GM21576 (cell line): ENCODE measurements at regions not wholly inside any gene's neighbourhood (a gene's known extent, or its start where the extent isn't known, plus 50 kb on each side); places are given as distances from the start of the nearest gene placed in this dataset.
A peak's percentile ranks its signal among the peaks of the same experiment; 100 is the strongest.

Experiments used
- ATAC-seq: cut with Tn5 transposase; IDR thresholded peaks from one replicate; pipeline ENCODE4 v1.9.1; 2021; ENCODE audit warnings: mild to moderate bottlenecking, moderate library complexity; ENCODE audit not compliant: unreplicated experiment

DNA sequence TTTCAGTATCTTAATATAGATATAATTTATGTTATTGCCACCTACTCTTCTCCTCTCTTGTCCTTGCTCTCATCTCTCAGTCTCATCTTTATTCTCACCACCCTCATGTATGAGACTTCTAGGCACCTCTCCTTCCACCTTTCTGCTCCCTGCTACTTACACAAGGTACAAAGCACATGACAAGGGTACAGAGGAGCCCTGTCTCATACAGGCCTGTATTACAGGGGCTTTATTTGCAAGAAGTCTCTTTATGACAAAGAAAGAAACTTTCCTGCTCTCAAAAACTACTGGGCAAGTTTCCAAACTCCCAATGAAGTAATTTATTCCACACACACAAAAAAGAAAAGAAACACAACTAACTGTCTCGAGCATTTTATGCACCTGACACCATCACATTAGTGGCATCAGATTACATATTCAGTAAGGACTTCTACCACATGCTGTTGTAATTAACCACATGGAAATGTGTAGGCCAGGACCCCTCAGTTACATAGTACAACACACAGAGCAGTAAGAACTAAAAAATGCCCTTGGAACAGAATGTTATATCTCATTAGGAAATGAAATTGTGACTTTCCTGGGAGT is 253.1 kb downstream of the FZD1 start:
- ATAC-seq, result no peak

DNA sequence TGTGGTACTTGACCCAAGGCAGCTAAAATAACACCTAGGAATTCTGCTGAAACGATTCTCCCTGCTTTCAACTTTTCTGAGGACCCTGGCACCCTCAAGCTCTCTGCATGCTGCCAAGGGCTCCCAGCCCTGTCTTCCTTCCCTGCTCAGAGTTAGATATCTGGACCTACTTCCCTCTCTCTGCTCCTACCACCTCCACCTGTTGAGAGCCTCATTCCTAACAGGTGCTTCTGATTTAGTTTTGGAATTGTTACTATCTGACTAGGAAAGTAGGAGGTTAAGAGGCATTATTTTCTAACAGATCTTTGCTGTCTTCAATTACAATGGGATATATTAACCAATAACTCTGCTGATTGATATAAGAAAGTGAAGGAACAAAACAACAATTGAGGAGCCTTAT is 253.8 kb downstream of the FZD1 start:
- no peak for ATAC-seq

DNA sequence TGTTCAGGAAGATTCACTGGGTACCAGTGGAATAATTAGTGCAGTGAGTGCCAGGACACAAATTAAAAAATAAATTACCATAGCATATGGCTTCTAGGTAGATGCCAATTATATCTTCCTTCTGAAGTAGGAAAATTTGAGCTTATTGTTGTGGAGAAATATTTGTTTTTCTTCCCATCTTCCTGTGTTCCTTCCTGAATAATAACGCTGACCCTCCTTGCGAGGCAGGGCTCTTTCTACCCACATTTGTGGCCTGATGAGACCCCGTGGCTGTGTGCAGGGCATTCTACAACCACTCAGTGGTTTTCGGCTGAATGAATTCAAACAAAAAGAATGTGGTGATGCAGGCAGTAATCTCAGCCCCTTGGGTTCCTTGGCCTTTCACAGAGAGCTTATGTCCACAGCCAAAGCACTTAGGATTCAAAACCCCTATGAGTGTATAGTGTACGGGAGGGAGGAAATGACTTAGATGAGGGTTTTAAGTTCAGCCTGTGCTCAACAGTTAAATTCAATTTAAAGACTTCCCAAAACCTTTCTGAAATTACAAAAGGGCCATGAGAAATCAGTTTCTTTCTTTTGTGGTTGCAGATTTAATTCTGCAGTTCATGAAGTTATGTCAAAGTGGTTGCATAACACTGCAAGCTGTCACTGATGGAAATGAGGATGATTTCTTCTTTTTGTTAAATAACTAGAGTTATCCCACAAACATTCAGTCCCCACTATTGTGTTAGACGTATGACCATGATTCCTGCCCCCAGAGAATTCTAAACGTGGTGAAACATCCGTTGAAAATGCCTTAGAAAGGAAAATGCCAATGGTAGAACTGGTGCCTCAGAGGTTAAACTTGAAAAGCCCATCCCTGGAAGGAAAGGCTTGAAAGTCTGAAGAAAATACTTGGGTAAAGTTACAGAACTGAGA is 255.3 kb downstream of the FZD1 start:
- no peak for ATAC-seq

DNA sequence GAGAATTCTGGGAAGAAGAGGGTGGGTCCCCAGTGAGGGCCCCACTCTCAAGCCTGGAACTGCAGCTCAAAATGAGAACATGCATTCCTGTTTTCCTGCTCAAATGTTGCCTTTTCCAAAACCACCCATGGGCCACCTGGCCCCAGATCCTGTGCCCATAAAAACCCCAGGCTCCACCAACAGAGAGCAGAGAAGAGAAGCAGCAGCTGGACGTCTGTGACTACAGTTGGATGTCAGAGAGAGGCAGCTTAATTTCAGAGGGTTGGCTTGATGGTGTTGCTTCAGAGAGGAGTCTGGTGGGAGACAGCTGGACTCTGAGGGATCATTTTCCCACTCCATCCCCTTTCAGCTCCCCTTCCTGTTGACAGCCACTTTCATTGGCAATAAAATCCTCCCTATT is 256.4 kb downstream of the FZD1 start:
- no peak for ATAC-seq

DNA sequence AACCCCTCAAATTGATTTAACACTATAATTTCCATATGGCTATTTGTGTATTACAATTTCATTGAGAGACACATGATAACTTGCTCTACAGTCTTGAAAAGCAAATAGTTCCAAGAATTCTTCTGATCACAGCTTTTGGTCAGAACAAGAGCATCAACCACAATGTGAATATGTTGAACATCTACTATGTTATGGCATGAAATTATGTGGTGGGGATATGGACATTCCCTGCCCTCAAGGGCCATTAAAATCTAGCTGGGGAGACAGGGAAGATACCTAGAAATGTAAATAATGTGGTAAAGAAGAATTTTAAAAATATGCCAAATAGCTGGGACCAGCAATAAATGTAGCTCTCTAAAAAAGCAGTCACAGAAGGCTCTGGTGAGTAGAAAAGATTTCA is 262.2 kb downstream of the FZD1 start:
- ATAC-seq, result no peak

DNA sequence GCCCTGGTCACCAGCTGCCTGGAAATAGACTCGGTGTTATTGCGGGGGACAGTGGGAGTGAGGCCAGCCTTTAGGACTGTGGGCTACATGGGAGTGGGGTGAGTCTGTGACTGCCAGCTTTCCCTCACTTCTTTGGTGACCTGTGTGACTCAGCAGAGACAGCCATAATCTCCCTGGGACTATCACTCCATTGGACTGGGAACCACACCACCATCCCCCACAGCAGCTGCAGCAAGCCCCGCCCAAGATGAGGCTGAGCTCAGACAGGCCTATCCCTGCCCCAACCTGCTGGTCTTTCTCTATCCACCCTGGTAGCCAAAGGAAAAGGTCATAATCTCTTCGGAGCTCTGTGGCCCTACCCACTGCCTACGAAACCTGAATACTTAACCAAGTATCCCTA is 263.2 kb downstream of the FZD1 start:
- no peak for ATAC-seq

DNA sequence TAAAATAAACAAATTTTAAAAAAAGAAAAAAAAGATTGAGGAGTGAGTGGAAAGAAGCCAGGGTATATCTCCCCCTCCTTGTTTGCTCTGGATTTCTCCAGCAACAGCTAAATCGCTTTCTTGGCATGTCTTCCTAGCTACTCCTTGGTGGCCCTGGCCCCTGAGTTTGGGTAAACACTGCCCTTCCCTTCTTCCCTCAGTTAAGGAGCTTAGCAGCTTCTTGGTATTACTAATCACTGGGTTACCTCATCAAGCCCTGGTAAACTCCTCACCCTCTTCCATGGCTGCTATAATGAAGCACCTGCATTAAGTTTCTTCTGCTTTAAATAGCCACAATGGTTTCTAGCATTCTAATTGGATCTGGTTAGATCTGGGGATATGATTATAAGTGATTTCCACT is 269.8 kb downstream of the FZD1 start:
- ATAC-seq, result no peak

DNA sequence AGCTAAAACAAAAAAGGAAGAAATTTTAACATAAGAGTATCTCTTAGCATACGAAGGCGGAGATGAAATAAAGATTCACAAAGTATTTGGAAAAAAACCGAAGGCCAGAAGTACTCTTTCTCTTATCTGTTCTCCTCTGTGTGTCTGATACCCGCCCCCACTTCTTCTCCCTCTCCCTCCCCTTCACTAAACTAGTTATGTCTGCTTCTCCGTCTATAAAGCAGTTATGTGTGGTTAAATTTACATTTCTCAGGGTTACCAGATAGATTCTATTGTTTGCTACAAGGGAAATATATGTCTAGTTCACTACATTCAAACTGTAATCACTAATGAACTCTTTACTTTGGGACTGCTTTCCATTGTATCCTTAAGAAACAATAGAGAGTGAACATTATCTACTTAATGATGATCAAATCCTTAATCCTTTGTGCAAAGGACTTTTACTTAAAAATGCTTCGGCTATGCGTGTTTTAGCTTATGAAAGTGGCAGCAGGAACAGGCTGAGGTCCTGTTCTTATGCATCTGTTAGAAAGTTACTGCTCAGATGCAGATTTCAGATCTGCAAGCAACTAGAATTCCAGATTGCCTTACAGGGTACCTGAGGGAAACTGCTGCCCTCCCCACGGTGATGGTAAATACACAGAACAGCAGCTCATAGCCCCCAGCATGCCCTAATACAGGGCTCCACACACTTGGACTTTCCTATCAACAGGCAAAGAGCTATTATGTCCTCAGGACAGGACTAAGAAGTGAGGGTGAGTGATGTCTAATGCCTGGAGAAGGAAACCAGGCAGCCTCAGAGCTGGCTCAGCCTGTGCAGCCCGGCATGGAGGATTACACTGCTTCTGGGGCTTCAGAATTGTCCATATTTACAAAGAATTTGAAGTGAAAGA is 273.3 kb downstream of the FZD1 start:
- no peak for ATAC-seq

DNA sequence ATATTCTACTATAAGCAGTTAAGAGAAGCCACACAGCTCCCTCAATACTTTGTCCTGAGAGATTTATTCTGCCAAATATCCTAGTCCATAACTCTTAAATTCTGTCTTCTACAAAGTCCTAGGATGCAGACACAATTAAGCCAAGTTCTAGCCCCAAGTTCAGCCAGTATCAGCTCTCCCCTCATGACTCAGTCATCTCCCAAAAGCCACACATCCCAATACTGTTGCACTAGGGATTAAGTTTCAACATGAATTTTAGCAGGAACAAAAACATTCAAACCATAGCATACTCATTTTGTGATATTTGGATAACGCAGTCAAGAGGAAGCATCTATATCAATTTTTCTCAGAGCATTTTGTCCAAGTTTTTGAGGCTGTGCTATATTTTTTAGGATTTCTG is 277.4 kb downstream of the FZD1 start:
- ATAC-seq, result no peak

DNA sequence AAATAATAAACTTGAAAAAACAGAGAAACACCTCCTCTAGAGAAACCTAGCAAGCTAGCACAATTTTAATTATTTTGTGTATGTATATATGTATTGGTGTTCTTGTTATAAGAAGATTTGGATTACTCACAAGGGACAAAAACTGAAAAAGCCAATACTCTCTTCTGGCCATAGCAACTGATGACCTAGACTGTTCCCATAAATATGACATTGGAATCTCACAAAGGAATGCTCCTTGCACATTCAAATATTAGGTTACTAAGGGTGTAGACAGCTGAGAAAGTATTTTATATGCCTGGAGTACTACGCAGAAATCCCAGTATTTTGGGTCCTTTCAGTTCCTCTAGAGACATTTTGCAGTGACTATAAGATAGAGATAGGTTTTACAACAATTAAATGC is 279.4 kb downstream of the FZD1 start:
- no peak for ATAC-seq

DNA sequence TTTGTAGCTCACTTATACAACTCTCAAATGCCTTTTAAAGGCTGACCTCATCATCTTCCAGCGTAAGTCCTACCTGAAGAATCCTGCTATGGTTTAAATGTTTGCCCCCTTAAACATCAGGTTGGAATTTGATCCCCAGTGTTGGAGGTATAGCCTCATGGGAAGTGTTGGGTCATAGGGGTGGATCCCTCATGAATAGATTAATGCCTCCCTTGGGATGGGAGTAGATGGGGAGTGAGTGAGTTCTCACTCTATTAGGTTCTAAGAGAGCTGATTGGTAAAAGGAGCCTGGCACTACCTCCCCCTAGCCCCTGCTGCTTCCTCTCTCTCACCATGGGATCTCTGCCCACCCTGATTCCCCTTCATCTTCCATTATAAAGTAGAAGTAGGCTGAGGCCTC is 285.6 kb downstream of the FZD1 start:
- ATAC-seq, result no peak

DNA sequence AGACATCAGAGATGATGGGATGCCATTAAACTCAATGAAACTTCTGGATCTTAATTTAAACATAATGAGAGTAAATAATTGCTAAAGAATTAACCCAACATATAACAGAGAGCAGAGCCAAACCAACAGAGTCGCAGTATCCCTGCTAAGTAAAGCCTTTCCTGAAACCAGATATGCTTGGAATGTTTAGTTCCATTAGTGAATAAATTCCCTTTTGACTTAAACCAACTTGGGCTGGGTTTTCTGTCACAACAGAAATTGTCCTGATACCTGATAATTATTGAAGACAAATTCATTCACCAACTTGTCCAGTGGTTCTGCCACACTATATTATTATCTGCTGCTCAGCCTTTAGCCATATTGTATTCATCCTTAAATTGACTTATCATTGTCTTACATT is 286.7 kb downstream of the FZD1 start:
- no peak for ATAC-seq

DNA sequence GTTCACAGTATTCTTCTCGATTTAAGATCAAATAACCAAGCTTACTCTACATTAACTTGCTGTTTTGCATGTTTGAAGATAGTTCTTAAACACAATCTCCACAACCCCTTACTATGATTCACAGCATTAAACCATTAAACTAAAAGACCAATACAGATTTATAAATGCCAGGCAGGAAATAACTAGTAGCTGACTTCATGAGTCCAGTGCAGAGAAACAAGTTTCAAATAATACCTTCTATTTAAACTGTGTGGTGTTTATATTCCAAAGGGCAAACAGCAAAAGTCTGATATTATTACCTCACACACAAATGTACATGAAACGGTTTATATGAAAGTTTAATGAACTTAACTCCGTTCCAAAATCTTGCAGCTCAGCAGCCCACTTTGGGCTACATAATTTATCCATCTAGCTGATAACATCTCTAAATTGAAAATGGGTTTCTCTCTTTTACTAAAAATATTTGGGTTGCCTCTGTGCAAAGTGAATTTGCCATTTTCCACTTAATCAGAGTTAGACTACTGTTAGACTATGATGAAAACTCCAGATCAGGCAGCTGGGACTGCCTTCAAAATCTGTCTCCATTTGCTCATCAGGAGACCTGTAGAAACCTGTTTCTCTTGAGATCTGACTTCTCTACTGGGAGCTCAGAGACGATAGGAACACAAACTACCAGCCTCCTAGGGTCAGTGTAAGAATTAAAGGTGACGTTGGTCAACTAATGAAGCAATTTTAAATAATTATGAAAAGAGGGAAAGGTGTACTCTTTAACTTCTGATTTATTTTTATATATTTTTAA is 287.3 kb downstream of the FZD1 start:
- ATAC-seq, result no peak

DNA sequence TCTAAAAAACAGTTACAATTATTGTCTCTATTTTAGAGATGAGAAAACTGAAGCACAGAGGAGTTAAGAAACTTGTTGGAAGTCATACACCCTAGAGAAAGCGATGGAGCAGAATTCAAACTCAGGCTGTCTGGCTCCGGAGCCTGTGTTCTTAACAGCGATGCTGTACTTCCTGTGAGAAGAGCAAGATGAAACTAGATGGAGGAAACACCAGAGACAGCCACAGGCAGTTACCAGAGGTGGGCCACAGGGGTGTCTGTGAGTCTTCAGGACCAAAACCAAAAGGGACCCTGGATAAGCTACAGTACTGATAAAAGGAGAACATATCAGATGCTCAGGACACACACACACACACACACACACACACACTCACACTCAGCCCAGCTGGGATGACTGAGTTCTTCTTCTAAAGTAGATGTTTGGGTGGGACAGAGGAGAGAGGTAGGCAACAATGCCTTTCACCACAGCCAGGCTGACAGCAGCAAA is 289.2 kb downstream of the FZD1 start:
- ATAC-seq, result no peak

DNA sequence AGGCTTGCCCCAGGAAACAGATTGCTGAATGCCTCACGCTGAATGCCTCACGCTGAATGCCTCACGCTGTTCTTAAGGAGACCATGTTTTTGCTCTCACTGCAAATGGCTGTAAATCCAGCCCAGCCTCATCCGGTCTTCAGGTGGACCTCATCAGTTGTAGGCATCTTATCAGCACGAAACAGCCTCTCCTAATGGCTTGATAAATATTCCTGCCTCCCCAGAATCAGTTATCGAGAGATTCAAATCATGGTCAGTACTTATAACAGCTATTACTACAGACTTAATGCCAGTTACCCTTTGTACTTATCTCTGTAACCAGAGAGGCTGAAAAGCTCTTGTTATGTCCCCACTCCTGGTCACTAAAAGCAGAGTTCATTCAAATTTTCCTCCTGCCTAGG is 290.6 kb downstream of the FZD1 start:
- ATAC-seq, result no peak

DNA sequence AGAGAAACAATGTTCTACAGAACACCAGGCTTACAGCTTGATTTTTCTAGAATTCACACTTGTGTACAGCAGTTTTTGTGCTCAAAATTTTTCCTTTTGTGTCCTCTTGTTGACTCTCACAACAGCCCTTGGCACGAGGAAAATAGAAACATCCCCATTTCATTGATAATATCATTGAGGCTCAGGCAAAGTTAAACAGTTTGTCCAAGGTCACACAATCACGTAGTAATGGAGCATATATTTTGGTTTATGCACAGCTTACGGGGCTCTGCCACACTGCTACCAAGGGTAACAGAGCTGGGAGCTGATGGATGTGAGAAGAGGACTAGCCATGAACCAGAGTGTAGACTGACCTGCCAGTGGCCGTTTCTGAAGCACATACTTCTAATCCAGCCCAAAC is 292.0 kb downstream of the FZD1 start:
- ATAC-seq, result no peak

DNA sequence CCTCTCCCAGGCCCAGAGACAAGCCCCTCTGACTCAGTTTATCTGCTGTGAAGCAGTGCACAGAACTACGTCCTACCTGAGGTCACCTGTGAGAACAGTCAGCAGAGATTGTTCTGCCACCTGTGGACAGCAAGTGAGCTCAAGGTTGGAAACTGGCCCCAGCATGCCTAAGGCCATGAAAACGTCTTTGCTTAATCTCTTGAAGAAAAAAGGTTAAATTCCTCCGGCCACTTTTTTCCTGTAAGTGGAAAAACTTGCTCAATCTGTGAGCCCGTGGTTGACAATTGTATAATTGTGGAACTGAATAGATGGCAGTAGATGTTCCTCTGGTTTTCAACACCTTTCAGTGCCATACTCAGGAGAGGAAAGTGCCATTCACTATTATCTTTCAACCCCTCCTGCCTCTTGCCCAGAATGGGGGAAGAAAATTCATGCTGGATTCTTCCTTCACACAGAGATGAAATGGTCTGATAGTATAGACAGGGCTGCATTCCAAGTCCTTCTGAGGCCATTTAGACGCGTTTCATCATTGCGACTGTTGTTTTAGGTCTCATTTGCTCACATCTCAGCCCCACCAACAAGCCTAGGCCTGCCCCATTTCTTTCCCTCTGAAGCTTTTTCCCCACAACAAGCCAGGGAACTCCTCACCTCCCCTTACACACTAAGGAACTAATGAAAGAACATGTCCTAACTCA is 292.9 kb downstream of the FZD1 start:
- no peak for ATAC-seq

DNA sequence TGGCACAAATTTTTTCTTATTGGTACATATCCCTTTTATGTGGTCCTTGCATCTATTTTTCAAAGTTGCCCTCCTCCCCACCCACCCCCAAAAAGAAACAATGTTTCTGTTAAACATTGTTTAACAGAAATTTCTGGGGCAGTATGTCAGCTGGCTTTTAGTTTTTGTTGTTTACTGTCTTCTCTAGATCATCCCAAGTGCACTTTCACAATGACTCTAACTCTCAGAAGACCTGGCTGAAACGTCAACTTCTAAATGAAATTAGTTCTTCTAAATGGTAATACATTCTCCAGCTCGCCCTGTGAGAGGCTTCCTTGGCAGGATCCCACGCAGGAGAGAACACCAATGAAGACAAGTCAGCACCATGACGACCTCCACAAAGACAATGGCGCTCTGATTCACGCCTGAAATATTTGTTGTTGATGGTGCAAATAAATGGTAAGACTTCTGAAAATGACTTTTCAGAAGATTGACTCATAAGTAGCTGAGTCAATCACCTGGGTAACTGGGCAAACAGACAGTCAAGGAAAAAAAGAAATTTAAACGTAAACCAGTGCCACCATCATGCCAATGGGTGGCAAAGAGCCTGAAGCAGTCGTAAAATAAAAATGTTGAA is 293.7 kb downstream of the FZD1 start:
- peak; percentile 81 for ATAC-seq

DNA sequence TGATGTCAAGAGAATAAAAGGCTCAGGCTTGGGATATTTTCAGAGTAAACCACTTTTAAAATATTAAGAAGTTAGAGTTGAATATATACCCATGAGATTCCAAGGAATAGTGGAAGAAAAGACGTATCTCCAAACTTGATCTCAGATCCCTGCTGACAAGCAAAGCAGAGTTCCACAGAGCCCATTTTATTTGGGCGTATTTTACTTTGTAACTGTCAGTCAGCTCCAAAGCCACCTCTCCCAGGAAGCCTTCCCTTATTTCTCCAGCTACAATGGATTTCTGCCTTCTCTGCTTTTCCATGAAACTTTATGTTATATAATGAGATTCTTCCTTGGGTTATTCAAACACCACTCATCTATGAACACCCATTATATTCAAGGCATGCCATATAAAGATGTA is 295.7 kb downstream of the FZD1 start:
- no peak for ATAC-seq

DNA sequence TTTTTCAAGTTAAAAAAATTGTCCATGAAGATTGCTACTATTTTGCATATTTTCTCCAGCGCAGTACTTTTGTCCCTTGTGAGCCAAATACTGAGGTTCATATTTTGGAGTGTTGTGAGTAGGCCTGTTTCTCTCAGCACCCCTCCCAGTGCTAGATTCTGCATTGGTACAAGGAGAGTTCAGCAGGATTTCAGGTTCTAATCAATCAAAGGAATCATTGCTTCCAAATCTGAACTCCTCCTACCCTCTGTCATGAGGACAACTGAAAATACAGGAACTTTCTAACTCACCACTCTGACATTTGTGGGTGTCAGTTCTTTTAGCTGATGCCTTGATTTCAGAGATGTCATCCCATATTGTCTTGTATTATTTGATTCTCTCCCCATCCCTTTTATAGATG is 299.9 kb downstream of the FZD1 start:
- no peak for ATAC-seq
